Embryonic facial prominence (tissue), 1 donor: ENCODE measurements at regions not wholly inside any gene's neighbourhood (a gene's known extent, or its start where the extent isn't known, plus 50 kb on each side); places are given as distances from the start of the nearest gene placed in this dataset.

ENCODE experiments used
- DNase-seq: peaks from one replicate; pipeline ENCODE4 v3.0.0-alpha.2; 2016; ENCODE audit errors: extremely low spot score

DNA sequence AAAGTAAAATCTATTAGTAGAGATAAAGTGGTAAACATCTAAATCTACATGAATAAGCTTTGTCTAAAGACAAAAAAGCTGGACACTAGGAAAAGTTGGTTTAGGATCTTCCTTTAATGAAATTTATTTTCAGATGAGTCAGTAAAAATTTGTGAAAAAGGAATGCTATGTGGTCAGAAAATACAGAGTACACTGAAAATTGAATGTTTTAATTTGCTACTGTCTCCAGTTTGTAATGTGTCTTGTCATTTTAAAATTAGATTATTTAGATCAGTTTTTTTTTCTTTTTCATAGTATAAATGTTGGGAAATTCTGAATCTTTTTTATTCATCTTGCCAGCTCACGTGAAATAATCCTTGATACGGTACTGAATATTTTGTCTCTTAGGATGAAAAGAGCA lies 56.9 kb downstream of the SLITRK6 start:
- DNase-seq = no peak

GRCh38 chr13:85741017-85741416 lies 58.2 kb downstream of the SLITRK6 start:
- no peak for DNase-seq

DNA sequence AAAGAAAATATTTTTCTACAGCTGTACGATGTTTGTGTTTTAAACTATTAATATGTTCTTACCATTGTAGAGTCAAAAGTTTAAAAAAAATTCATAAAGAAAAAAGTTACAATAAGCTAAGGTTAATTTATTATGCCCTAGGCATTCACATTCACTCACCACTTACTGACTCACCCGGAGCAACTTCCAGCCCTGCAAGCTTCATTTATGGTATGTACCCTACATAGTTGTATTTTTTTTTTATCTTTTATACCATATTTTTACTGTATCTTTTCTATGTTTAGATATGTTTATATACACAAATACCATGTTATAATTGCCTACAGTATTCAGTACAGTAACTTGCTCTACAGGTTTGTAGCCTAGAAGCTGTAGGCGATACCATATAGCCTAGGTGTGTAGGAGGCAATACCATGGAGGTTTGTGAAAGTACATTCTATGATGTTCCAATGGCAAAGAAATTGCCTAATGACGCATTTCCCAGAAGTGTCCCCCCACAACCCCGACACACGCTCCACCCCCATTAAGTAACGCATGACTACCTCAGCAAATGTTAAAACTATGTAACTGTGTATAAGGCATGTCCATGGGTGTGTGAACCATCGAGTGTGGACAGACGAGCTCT lies 60.4 kb downstream of the SLITRK6 start:
- no peak for DNase-seq

GRCh38 chr13:85737952-85738351 lies 61.3 kb downstream of the SLITRK6 start:
- DNase-seq = no peak

DNA sequence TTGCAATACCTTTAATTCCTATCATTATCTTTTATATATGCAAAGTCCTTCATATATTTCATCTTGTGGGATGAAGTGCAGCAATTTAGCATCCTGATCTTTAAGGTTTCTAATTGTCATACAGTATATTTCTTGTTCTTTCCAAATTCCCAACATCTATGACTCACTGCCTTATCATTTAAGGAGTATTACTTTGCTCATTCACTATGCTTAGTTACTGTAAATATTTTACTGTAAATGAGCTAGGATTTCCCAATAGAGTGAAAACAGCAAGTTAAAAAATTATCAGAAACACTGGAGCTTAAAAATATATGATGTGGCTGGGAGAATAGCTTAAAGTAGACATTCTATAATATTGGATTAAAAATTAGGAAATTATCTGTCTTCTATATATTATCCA lies 69.9 kb downstream of the SLITRK6 start:
- no peak for DNase-seq

- DNase-seq = no peak
Measured at GRCh38 chr13:85728811-85729210, 70.4 kb downstream of the SLITRK6 start.

DNA sequence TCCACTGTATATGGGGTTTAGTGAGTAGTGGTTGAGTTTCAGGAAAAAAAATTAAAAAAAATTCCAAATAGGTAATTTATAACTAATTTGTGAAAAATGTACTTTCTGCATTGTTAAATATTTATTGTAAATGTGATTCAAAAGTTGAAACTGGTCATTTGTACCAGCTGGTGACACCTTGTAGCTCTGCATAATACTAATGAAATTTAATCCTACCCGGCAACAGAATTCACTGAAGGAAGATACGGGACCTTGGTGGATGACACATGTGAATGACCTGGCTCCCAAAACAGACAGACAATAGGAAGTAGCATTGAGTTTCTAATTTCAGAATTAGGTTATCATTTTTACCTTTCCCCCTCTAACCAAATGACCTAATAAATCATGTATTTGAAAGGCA lies 73.8 kb downstream of the SLITRK6 start:
- no peak for DNase-seq

DNA sequence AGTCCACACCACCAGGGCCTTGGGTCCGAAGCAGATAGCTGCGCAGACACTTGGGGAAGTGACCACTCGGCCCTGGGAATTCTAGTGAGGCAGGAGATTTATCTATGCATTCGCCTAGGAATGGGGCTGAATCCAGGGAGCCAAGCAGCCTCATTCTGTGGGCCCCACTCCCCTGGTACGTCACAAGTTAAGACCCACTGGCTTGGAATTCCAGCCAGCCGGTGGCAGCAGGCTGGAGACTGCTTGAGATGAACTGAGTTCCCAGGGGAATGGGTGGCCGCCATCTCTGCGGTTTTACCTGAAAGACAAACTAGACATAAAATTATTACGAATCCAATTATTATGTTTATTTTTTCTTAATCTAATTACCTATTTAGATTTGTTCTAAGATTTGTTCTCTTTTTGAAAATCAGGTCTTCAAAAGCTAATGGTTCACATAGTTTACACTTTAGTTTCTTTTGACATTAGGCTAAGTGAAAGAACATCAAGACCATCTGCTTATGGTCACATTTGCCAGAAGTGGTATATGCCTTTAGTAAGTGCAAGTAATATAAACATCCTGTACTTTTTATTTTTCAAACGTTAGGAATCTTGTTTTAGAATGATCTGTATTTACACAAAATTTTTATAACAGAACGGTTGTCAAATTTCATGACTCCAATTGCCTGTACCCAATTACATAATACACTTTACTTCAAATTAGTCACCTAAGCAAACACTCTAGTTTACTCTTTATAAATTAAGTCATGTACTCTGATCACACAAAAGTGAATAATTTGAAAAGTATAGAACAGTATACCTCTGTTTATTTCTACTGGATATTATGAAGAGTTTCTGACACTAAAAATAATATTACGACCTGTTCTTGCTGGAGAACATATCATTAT lies 74.4 kb downstream of the SLITRK6 start:
- no peak for DNase-seq

DNA sequence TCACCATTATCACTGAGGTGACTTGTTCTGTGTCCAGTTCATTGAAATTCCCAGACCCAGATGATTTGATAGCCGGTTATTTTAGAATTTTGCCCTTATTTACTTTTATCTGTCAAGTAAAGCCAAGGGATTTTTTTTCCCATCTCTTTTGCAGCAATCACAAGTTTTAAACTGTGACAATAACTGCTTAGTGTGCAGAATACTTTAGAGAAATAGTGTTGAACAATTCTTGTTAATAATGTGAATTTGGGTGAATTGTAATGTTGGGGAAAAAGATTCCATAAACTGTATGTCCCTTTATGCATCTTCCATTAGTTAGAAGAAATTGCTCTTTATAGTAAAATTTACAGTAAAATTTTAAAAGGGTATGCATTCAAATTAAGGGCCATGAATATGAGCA lies 79.5 kb downstream of the SLITRK6 start:
- DNase-seq = no peak

GRCh38 chr13:85717921-85718320 lies 81.3 kb downstream of the SLITRK6 start:
- no peak for DNase-seq

- DNase-seq = no peak
Measured at GRCh38 chr13:85710545-85710944, 88.7 kb downstream of the SLITRK6 start.

DNA sequence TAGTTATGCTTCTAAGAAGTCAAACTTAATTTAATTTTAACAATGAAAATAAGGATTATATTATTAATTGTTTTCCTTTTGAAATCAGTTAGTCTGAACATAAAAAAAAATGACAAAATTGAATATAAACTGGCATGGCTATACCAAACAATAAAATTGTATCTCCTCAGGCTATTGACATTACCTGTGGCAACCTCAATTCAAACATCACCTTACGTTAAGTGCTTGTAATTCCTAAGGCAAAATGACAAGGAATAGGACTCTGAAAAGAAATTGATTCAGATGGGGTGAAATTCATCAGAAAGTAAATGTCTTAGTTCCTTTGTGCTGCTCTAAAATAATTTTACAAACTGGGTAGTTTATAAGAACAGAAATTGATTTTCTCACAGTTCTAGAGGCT lies 89.5 kb downstream of the SLITRK6 start:
- no peak for DNase-seq

GRCh38 chr13:85709072-85709471 lies 90.1 kb downstream of the SLITRK6 start:
- DNase-seq = no peak

- DNase-seq = no peak
Measured at GRCh38 chr13:85700906-85701305, 98.3 kb downstream of the SLITRK6 start.

- DNase-seq = no peak
Measured at GRCh38 chr13:85698256-85698655, 101.0 kb downstream of the SLITRK6 start.

DNA sequence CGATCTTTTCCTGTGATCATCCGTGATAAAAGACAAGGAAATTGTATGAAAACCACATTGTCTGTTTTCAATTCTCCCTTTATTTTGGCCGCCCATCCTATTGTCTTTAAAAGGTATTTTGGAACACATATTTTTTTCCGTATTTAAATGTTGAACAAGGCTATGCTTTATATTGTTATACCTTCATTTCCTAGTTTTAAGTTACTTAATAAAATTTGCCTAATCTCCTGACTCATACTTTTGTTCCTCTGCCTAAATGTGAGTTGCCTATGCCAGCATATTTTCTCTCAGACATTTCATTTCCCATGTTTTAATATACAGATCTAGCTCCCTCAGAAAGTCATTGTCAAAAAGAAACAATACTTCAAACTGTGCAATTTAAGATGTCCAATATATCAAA lies 104.2 kb downstream of the SLITRK6 start:
- DNase-seq = no peak

DNA sequence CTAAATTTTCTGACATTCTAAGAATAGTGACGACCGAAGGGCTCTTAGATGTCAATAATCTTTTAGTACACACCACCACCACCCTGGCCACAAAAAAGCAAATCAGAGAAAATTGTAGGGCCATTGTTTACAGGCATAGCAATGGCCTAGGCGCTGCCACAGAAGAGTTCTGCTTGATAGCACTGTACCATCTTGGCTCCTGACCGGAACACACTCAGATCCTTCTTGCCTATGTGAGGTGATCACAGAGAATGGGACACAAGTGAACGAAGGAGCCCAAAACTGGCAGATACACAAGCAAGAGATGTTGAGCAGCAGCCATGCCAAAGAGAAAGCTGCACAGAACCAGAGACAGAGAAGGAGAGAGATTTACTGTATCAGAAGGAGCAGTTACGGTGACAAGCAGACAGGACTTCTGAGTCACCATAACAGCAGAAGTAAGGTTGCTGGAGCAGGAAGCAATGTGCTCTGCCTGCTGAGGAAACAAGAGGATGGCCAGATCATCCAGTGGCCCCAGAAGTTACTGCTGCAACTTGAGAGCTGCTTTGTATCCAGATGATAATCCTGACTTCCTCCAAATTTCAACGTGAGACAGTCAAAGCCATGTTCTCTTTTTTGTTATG lies 105.2 kb downstream of the SLITRK6 start:
- no peak for DNase-seq

DNA sequence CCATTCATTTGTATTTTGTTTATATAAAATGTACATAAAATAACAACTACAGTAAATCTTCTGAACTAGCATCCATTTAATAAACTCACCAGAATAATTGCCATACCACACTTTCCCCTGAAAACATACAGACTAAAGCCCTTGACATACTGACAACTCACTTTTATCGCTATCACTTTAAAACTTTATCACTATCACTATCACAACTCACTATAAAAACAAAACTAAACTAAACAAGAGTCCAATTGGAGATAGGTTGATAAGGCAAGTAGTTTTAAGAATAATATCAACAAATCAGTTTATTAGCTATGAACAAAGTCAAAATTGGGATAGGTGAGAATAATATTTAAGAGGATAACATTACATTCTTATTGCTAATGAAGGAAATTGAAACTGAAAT lies 108.9 kb downstream of the SLITRK6 start:
- no peak for DNase-seq

DNA sequence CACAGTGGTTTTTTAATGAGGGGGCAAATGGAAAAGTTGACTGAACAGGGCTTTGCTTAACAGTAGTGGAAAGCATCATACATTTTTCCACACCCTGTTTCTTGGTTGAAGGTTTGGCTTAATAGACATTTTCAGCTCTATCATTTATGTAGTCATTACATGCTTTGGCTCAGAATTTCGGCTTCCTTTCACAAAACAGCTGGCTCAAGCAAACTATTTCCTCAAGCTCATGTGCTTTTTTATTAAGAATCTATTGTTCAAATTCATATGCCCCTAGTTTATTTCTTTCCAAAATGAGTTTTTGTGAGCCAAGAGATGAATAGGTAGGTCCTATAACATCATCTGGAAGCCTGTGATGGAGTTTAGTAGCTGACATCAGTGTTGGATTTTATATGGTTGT lies 113.8 kb downstream of the SLITRK6 start:
- DNase-seq = no peak

GRCh38 chr13:85675151-85675907 lies 123.9 kb downstream of the SLITRK6 start:
- no peak for DNase-seq

DNA sequence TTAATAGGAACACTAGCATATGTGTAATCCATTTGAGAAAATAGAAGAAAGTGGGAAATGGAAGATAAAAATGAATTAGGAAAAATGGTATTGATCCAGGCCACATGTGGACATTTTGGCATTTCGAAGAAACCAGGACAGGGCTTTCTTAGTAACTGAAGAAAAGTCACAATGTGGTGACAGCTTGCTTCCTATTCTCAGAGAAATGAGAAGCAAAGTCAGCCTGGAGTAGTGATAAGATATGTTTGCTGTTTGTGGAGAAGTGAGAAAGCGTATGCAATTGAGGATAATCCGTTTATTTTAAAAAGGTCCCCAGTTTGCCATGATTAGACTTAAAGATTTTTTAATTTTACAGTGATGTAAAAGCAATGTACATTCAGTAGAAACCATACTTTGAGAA lies 127.9 kb downstream of the SLITRK6 start:
- DNase-seq = no peak

GRCh38 chr13:85666356-85666755 lies 132.9 kb downstream of the SLITRK6 start:
- DNase-seq = no peak
